CD4-positive, CD25-positive, alpha-beta regulatory T cell (primary cell): ENCODE measurements at regions not wholly inside any gene's neighbourhood (a gene's known extent, or its start where the extent isn't known, plus 50 kb on each side); places are given as distances from the start of the nearest gene placed in this dataset.

Source experiments
- ATAC-seq, 2 donors: fragments of 150-1000 bp; cut with Tn5 transposase; one replicate each; pipeline ENCODE4 v1.10.0; 2021; ENCODE audit warnings: low read depth in 2 of 2, moderate number of reproducible peaks in 2 of 2, moderate library complexity in 1 of 2
- DNase-seq, 3 donors: peaks; one replicate each; pipeline versions ENCODE4 v3.0.0 to v3.0.0-alpha.2; 2012 to 2022; ENCODE audit warnings: mixed read lengths in 1 of 3
- H3K27ac ChIP-seq: one replicate; pipeline ENCODE4 v1.7.0; 2013; ENCODE audit warnings: mild to moderate bottlenecking, low read length; ENCODE audit not compliant: insufficient read depth, poor library complexity, severe bottlenecking
- H3K27me3 ChIP-seq: one replicate; pipeline ENCODE4 v1.7.0; 2013; ENCODE audit warnings: low read length; ENCODE audit not compliant: control insufficient read depth, insufficient read depth
- H3K36me3 ChIP-seq: one replicate; pipeline ENCODE4 v1.7.0; 2013; ENCODE audit warnings: mild to moderate bottlenecking, low read length, moderate library complexity; ENCODE audit not compliant: control insufficient read depth, insufficient read depth
- H3K4me1 ChIP-seq: 2 replicates; pipeline ENCODE4 v1.7.0; 2013; ENCODE audit warnings: mild to moderate bottlenecking, low read length; ENCODE audit not compliant: insufficient read depth, control insufficient read depth, poor library complexity, severe bottlenecking
- H3K4me3 ChIP-seq: one replicate; pipeline ENCODE4 v1.7.0; 2013; ENCODE audit warnings: low read depth, mild to moderate bottlenecking, low read length, moderate library complexity
- H3K9me3 ChIP-seq, 2 experiments: 1 replicate in 1 of 2; 2 replicates in 1 of 2; pipeline ENCODE4 v1.7.0; 2013; ENCODE audit warnings: low read length in 2 of 2, mild to moderate bottlenecking in 1 of 2, moderate library complexity in 1 of 2; ENCODE audit not compliant: control insufficient read depth in 2 of 2
- H3K27ac Mint-ChIP-seq, 3 donors: one replicate each; pipeline ENCODE4 v1.8.0; 2020 to 2022; ENCODE audit warnings: mild to moderate bottlenecking in 3 of 3, mixed read lengths in 3 of 3, moderate library complexity in 2 of 3
- H3K27me3 Mint-ChIP-seq: one replicate; pipeline ENCODE4 v1.8.0; 2022; ENCODE audit warnings: mild to moderate bottlenecking, mixed read lengths
- H3K36me3 Mint-ChIP-seq: one replicate; pipeline ENCODE4 v1.8.0; 2020; ENCODE audit warnings: mixed read lengths
- H3K4me1 Mint-ChIP-seq, 4 donors: one replicate each; pipeline ENCODE4 v1.8.0; 2020 to 2022; ENCODE audit warnings: mixed read lengths in 4 of 4, mild to moderate bottlenecking in 1 of 4
- H3K4me3 Mint-ChIP-seq, 4 donors: one replicate each; pipeline ENCODE4 v1.8.0; 2020 to 2022; ENCODE audit warnings: mild to moderate bottlenecking in 4 of 4, mixed read lengths in 4 of 4, moderate library complexity in 3 of 4
- H3K9me3 Mint-ChIP-seq, 7 donors: one replicate each; pipeline ENCODE4 v1.8.0; 2020 to 2022; ENCODE audit warnings: mixed read lengths in 7 of 7, mild to moderate bottlenecking in 3 of 7, moderate library complexity in 2 of 7

DNA sequence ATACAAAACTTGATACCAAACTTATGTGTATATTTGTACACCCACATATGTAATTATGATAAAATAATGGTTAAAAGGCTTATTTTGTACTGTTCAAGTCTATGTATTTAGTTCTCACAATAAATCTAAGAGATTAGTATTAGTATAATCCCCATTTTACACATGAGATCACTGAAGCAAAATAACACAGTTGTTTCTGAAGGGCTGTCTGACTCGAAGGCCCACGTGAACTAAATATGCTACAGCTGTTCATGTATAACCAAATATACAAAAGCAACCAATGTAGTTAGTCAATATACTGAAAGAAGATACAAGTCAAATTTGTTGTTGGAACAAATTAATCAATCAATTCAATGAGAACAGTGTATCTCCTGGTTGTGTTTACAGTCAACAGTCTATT is 959.2 kb downstream of the EPHA7 start:
- Mint-ChIP-seq H3K27ac (no peak overlapping the region), H3K4me1 (no peaks in the 10 kb centered on the region), H3K9me3 (peaks cover 2 to 13% (median 8%) of the 10 kb centered on the region in 7 donors), H3K36me3 (no peaks in the 10 kb centered on the region), H3K27me3 (no peaks in the 10 kb centered on the region), H3K4me3 (no peak overlapping the region)
- Histone ChIP-seq H3K4me3 (no peak overlapping the region), H3K9me3 (peaks cover 0 to 3% of the 10 kb centered on the region in 2 experiments), H3K36me3 (no peaks in the 10 kb centered on the region), H3K27me3 (no peaks in the 10 kb centered on the region), H3K4me1 (no peaks in the 10 kb centered on the region), H3K27ac (no peak overlapping the region)
- no peak for DNase-seq
- no peak for ATAC-seq

DNA sequence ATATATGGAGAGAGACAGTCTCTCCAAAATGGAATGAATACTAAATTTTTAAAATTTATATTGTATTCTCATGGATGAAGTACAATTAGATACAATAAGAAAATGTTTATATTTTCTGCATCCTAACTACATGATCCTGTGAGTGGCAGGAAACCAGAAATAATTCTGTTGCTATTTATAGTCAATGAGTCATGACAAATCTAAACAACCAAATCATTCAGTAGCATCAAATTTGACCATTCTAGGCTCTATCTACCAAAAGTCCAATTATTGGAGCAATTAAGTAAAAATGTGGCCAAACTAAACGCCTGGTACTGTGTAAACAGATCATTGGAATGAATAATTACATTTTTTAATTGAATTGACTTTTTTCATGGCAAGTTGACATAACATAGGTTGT is 959.8 kb downstream of the EPHA7 start:
- no peak overlapping the region for H3K27ac Mint-ChIP-seq
- no peaks in the 10 kb centered on the region for H3K36me3 Mint-ChIP-seq
- peaks cover 2 to 13% (median 6%) of the 10 kb centered on the region in 7 donors for H3K9me3 Mint-ChIP-seq

DNA sequence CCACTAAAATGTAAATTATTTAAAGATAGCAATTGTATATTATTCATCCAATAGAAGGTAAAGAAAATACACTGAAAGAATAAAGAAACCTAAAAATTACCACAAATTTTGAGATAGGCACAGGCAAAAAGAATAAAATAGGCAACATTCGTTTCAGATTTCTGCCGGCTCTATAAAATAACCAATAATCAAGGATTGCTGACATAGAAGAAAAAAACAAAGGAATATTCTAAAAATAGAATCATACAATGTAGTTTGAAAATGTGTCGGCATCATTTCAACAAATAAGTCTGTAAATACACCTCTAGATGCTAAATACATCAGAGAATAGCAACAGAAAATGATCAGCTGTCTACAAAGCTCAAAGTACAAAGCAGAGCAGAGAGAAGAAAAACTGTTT is 973.3 kb downstream of the EPHA7 start:
- Mint-ChIP-seq H3K27ac (no peak overlapping the region), H3K4me3 (no peak overlapping the region), H3K27me3 (no peaks in the 10 kb centered on the region), H3K36me3 (no peaks in the 10 kb centered on the region), H3K4me1 (no peaks in the 10 kb centered on the region), H3K9me3 (peaks cover 1 to 27% (median 8%) of the 10 kb centered on the region in 7 donors)
- no peaks in the 10 kb centered on the region for H3K27me3 ChIP-seq
- ATAC-seq (no peak), DNase-seq (no peak)
- H3K9me3 ChIP-seq, result no peaks in the 10 kb centered on the region
- H3K27ac ChIP-seq, result no peak overlapping the region
- H3K36me3 ChIP-seq, result no peaks in the 10 kb centered on the region
- H3K4me1 ChIP-seq, result no peaks in the 10 kb centered on the region
- H3K4me3 ChIP-seq, result no peak overlapping the region

More for the DNA sequence above, 959.8 kb downstream of the EPHA7 start:
- H3K27me3 ChIP-seq, result no peaks in the 10 kb centered on the region
- H3K9me3 ChIP-seq, result no peaks in the 10 kb centered on the region
- H3K4me3 ChIP-seq, result no peak overlapping the region
- no peak for ATAC-seq
- Mint-ChIP-seq H3K4me1 (no peaks in the 10 kb centered on the region), H3K4me3 (no peak overlapping the region), H3K27me3 (no peaks in the 10 kb centered on the region)
- H3K27ac ChIP-seq, result no peak overlapping the region
- DNase-seq, result no peak
- no peaks in the 10 kb centered on the region for H3K36me3 ChIP-seq
- no peaks in the 10 kb centered on the region for H3K4me1 ChIP-seq

DNA sequence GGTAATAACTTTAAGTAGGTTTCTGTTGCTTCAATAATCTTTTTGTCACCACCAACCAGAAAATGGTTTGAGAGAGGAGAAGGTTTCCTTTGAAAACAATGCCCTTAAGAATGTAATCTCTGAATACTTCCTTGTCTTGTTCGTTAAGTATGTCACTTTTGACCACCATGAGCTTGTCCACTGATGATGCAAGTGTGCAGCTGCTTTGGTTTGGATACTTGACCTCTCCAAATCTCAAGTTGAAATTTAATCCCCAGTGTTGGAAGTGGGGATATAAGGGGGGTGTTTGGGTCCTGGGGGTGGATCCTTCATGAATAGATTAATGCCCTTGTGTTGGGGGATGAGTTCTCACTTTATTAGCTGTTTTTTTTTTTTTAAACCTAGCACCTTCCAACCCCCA is 985.4 kb downstream of the EPHA7 start:
- H3K4me3 ChIP-seq, result no peak overlapping the region
- Mint-ChIP-seq H3K9me3 (peaks cover 0 to 10% (median 4%) of the 10 kb centered on the region in 7 donors), H3K4me3 (no peak overlapping the region), H3K36me3 (no peaks in the 10 kb centered on the region), H3K4me1 (no peaks in the 10 kb centered on the region), H3K27ac (no peak overlapping the region), H3K27me3 (no peaks in the 10 kb centered on the region)
- no peak for DNase-seq
- no peaks in the 10 kb centered on the region for H3K9me3 ChIP-seq
- ATAC-seq, result no peak
- no peaks in the 10 kb centered on the region for H3K4me1 ChIP-seq
- no peaks in the 10 kb centered on the region for H3K36me3 ChIP-seq
- H3K27ac ChIP-seq, result no peak overlapping the region
- H3K27me3 ChIP-seq, result no peaks in the 10 kb centered on the region

DNA sequence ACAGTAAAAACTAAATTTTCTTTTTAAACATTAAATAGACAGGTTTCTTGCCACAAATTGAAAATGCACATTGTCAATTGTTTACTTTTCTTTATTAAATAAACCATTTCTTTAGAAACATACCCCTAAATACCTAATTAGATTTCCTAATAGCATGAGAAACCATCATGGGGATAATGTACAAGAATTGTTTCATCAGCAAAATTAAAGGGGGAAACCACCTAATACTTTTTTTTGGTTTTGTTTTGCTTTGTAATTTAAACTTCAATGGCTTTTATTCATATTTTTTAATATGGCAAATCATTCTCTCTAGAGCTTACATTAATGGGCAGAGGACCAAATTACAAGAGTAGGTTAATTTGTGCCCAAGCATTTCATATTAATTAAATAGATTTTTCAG is 987.9 kb downstream of the EPHA7 start:
- Histone ChIP-seq H3K36me3 (no peaks in the 10 kb centered on the region), H3K9me3 (peaks cover 0 to 3% of the 10 kb centered on the region in 2 experiments), H3K4me3 (no peak overlapping the region), H3K27me3 (no peaks in the 10 kb centered on the region), H3K4me1 (no peaks in the 10 kb centered on the region), H3K27ac (no peak overlapping the region)
- no peaks in the 10 kb centered on the region for H3K4me1 Mint-ChIP-seq
- peaks cover 0 to 11% (median 5%) of the 10 kb centered on the region in 7 donors for H3K9me3 Mint-ChIP-seq
- no peaks in the 10 kb centered on the region for H3K36me3 Mint-ChIP-seq
- no peak overlapping the region for H3K27ac Mint-ChIP-seq
- no peak overlapping the region for H3K4me3 Mint-ChIP-seq
- no peaks in the 10 kb centered on the region for H3K27me3 Mint-ChIP-seq
- ATAC-seq, result no peak
- DNase-seq, result no peak

DNA sequence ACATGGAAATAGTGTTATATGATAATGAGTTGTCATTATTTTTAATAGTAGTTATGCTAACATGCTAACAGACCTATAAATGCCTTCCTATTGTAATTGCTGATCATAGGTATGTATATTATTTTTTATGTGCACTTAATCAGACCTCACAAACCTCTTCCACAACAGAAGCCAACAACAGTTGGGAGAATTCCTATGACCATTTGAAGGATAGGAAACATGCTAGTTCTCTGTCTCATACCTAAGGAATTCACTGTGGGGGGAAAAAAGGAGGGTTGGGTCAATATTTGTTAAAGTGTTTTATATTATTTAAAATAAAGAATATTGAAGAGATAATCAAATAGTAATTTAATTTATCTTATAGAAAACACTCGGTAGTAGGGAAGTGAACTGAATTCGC is 990.9 kb downstream of the EPHA7 start:
- no peaks in the 10 kb centered on the region for H3K4me1 Mint-ChIP-seq
- peaks cover 0 to 3% of the 10 kb centered on the region in 2 experiments for H3K9me3 ChIP-seq
- no peak overlapping the region for H3K27ac ChIP-seq
- DNase-seq (no peak), ATAC-seq (no peak)
- H3K9me3 Mint-ChIP-seq, result peaks cover 0 to 22% (median 8%) of the 10 kb centered on the region in 7 donors
- H3K27ac Mint-ChIP-seq, result no peak overlapping the region
- no peaks in the 10 kb centered on the region for H3K27me3 Mint-ChIP-seq
- H3K36me3 Mint-ChIP-seq, result no peaks in the 10 kb centered on the region
- H3K4me3 ChIP-seq, result no peak overlapping the region
- no peaks in the 10 kb centered on the region for H3K27me3 ChIP-seq
- no peaks in the 10 kb centered on the region for H3K36me3 ChIP-seq
- no peak overlapping the region for H3K4me3 Mint-ChIP-seq
- no peaks in the 10 kb centered on the region for H3K4me1 ChIP-seq

DNA sequence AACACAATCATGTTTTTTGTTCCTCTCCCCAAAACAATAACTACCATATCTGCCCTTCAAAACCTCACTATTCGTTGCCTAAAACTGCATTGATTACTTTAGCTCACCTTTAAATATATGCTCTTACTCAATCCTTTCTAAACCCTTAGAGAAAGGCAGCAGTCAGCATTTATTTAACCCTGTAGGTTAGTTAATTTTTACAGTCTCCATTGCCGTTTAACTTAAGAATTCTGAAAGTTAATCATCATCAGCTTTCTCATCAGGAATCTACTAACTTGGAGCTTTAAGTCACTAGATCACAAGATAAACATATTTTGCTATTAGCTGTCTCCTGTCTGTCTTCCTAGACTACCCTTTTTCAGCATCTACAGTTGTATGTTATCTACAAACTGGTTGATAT is 991.9 kb downstream of the EPHA7 start:
- no peak for DNase-seq
- no peak for ATAC-seq
- Histone ChIP-seq H3K9me3 (peaks cover 0 to 3% of the 10 kb centered on the region in 2 experiments), H3K4me1 (no peaks in the 10 kb centered on the region), H3K36me3 (no peaks in the 10 kb centered on the region), H3K27me3 (no peaks in the 10 kb centered on the region), H3K27ac (no peak overlapping the region), H3K4me3 (no peak overlapping the region)
- Mint-ChIP-seq H3K4me3 (no peak overlapping the region), H3K4me1 (no peaks in the 10 kb centered on the region), H3K9me3 (peaks cover 0 to 24% (median 11%) of the 10 kb centered on the region in 7 donors), H3K36me3 (no peaks in the 10 kb centered on the region), H3K27me3 (no peaks in the 10 kb centered on the region), H3K27ac (no peak overlapping the region)

DNA sequence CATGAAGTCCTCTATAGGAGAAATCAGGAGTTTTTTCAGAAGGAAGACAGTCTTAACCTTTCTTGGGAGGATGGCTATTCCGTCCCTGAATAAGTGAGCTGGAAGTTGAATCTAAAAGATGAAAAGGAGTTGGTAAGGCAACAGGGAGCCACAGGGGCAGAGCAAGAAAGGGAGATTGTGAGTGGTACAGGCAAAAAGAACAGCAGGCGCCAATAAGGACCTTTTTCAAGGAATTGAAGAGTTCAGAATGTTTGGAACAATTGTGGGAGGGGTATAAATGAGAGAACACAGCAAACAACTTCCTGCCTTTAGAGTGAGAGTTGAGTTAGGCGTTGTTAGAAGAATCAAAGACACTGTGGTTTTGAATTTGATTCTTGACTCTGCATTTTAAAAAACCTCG is 1003.7 kb downstream of the EPHA7 start:
- H3K36me3 Mint-ChIP-seq, result no peaks in the 10 kb centered on the region

More for the DNA sequence above, 1003.7 kb downstream of the EPHA7 start:
- no peak overlapping the region for H3K4me3 Mint-ChIP-seq
- no peak overlapping the region for H3K27ac Mint-ChIP-seq
- H3K36me3 ChIP-seq, result no peaks in the 10 kb centered on the region
- DNase-seq (no peak), ATAC-seq (no peak)
- no peaks in the 10 kb centered on the region for H3K27me3 ChIP-seq
- H3K9me3 Mint-ChIP-seq, result peaks cover 0 to 11% (median 4%) of the 10 kb centered on the region in 7 donors
- H3K27ac ChIP-seq, result no peak overlapping the region
- no peaks in the 10 kb centered on the region for H3K4me1 ChIP-seq
- H3K4me3 ChIP-seq, result no peak overlapping the region
- peaks cover 0 to 1% of the 10 kb centered on the region in 2 experiments for H3K9me3 ChIP-seq
- no peaks in the 10 kb centered on the region for H3K4me1 Mint-ChIP-seq
- no peaks in the 10 kb centered on the region for H3K27me3 Mint-ChIP-seq
